ENCODE measurements at regions not wholly inside any gene's neighbourhood (a gene's known extent, or its start where the extent isn't known, plus 50 kb on each side); places are given as distances from the start of the nearest gene placed in this dataset.

DNA sequence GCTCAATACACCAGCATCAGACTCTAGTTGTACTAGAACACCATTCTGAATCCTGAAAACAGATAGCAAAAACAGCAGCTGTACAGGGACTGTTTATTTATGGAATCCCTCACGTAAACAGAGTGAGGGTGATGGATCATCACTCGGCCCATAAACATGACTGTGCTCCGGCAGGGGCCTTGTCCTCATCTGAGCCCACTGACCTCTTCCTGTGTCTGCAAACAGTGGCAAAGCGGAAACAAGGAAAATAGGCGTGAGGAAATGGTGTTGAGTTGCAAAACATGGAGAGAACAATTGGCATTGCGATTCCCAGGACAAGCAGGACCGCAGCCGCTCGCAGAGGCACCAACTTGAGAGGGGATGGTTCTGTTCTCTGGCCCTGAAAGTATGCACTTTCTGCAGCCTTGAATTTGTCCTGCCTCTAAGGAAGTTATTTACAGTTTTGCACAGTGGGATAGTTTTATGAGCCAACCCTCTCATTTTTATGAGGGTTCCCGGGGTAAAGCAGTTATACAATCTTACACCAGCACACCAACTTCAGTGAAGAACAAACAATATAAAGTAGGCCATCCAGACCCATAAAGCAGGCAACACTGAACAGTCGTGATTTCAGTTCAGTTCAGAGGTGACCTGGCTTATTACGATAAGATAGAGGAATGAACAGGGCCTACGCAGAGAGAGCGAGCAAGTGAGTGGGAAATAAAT is 248.0 kb upstream of the FZD8 start:
- no peaks in the 10 kb centered on the region for H3K9me3 ChIP-seq (ENCODE audit: control insufficient read depth in 2 of 2, low read length in 2 of 2)
- no peak overlapping the region for H3K4me3 ChIP-seq (ENCODE audit: low read depth, low read length)
- Mint-ChIP-seq H3K27me3 (no peaks in the 10 kb centered on the region), H3K36me3 (no peaks in the 10 kb centered on the region), H3K27ac (no peak overlapping the region), H3K4me1 (no peaks in the 10 kb centered on the region), H3K4me3 (no peak overlapping the region), H3K9me3 (peaks cover 0 to 6% (median 2%) of the 10 kb centered on the region in 7 donors)
- ATAC-seq (ENCODE audit: low read depth in 2 of 2) (no peak), DNase-seq (no peak)
- no peaks in the 10 kb centered on the region for H3K4me1 ChIP-seq (ENCODE audit: control insufficient read depth, insufficient read depth, low read length, poor library complexity, severe bottlenecking)
- no peaks in the 10 kb centered on the region for H3K36me3 ChIP-seq (ENCODE audit: control insufficient read depth, insufficient read depth, low read length)
- H3K27me3 ChIP-seq (ENCODE audit: control insufficient read depth, insufficient read depth, low read length): no peaks in the 10 kb centered on the region
- H3K27ac ChIP-seq (ENCODE audit: insufficient read depth, low read length, poor library complexity, severe bottlenecking): no peak overlapping the region

DNA sequence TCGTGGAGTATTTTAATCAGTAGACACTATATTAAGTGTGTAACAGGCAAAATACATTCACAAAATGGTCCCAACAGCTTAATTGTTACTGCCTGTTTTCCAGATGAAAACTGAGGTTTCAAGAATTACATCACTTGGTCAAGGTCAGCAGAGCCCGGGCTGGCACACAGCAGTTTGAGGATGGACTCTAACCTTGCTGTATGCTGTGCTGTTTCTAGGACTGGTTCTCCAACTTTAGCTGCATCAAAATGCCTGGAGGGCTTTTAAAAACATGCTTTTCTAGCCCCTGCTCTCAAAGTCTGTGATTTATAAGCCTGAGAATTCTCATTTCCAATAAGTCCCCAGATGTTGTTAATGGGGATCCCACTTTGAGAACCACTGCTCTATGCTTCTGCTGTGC is 247.1 kb upstream of the FZD8 start:
- Mint-ChIP-seq H3K9me3 (peaks cover 0 to 5% (median 2%) of the 10 kb centered on the region in 7 donors), H3K27me3 (no peaks in the 10 kb centered on the region), H3K27ac (no peak overlapping the region), H3K4me3 (no peak overlapping the region), H3K4me1 (no peaks in the 10 kb centered on the region), H3K36me3 (no peaks in the 10 kb centered on the region)
- Histone ChIP-seq H3K4me1 (ENCODE audit: control insufficient read depth, insufficient read depth, low read length, poor library complexity, severe bottlenecking) (no peaks in the 10 kb centered on the region), H3K27me3 (ENCODE audit: control insufficient read depth, insufficient read depth, low read length) (no peaks in the 10 kb centered on the region), H3K4me3 (ENCODE audit: low read depth, low read length) (no peak overlapping the region), H3K36me3 (ENCODE audit: control insufficient read depth, insufficient read depth, low read length) (no peaks in the 10 kb centered on the region), H3K9me3 (ENCODE audit: control insufficient read depth in 2 of 2, low read length in 2 of 2) (no peaks in the 10 kb centered on the region), H3K27ac (ENCODE audit: insufficient read depth, low read length, poor library complexity, severe bottlenecking) (no peak overlapping the region)
- no peak for DNase-seq
- ATAC-seq (ENCODE audit: low read depth in 2 of 2): no peak

GRCh38 chr10:35888400-35888799 is 246.3 kb upstream of the FZD8 start:
- Histone ChIP-seq H3K4me3 (ENCODE audit: low read depth, low read length) (no peak overlapping the region), H3K27ac (ENCODE audit: insufficient read depth, low read length, poor library complexity, severe bottlenecking) (no peak overlapping the region), H3K36me3 (ENCODE audit: control insufficient read depth, insufficient read depth, low read length) (no peaks in the 10 kb centered on the region), H3K27me3 (ENCODE audit: control insufficient read depth, insufficient read depth, low read length) (no peaks in the 10 kb centered on the region), H3K9me3 (ENCODE audit: control insufficient read depth in 2 of 2, low read length in 2 of 2) (no peaks in the 10 kb centered on the region), H3K4me1 (ENCODE audit: control insufficient read depth, insufficient read depth, low read length, poor library complexity, severe bottlenecking) (no peaks in the 10 kb centered on the region)
- Mint-ChIP-seq H3K36me3 (no peaks in the 10 kb centered on the region), H3K27ac (no peak overlapping the region), H3K9me3 (peaks cover 0 to 3% (median 3%) of the 10 kb centered on the region in 7 donors), H3K4me1 (no peaks in the 10 kb centered on the region), H3K27me3 (no peaks in the 10 kb centered on the region), H3K4me3 (no peak overlapping the region)
- ATAC-seq (ENCODE audit: low read depth in 2 of 2) (no peak), DNase-seq (no peak)

DNA sequence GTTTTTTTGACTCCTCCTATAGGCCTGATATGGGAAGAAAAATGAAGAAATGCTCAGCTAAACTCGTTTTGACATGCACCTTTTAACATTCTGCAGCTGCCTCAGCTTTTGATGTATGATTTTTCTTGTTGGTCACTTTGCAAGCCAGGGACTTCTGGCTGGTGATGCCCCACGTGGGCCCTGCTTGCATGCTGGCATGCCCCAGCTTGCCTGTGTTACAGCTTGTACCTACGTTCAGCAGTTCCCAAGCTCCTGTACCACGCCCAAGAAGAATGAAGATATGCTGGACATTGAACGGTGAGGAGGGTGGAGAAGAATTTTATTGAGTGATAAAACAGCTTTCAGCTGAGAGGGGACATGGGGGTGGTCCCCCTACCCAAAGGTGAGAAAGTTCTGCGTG is 245.6 kb upstream of the FZD8 start:
- Mint-ChIP-seq H3K4me1 (no peaks in the 10 kb centered on the region), H3K27me3 (no peaks in the 10 kb centered on the region)
- H3K27ac ChIP-seq (ENCODE audit: insufficient read depth, low read length, poor library complexity, severe bottlenecking): no peak overlapping the region

DNA sequence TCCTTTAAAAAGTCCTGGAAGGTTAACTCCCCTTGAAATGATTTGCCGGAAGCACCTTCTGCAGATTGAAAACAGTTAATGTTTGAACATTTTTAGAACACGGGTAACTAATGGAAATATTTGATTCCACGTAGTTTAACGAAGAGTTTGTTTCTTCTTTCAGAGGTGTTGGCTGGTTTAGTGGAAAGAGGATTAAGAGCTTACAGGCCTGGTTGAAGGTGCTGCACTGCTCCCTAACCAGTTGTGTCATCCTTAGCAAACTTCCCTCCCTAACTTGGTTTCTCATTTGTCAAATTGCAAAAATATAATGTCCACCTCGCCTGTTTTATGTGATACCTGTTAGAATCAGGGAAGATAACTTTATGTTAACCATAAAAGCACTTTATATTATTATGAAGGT is 243.0 kb upstream of the FZD8 start:
- H3K27me3 Mint-ChIP-seq: no peaks in the 10 kb centered on the region
- no peaks in the 10 kb centered on the region for H3K4me1 Mint-ChIP-seq
- no peak overlapping the region for H3K27ac Mint-ChIP-seq
- no peaks in the 10 kb centered on the region for H3K36me3 ChIP-seq (ENCODE audit: control insufficient read depth, insufficient read depth, low read length)
- ATAC-seq (ENCODE audit: low read depth in 2 of 2) (no peak), DNase-seq (no peak)
- no peaks in the 10 kb centered on the region for H3K4me1 ChIP-seq (ENCODE audit: control insufficient read depth, insufficient read depth, low read length, poor library complexity, severe bottlenecking)
- H3K9me3 ChIP-seq (ENCODE audit: control insufficient read depth in 2 of 2, low read length in 2 of 2): no peaks in the 10 kb centered on the region
- no peak overlapping the region for H3K27ac ChIP-seq (ENCODE audit: insufficient read depth, low read length, poor library complexity, severe bottlenecking)
- H3K4me3 Mint-ChIP-seq: no peak overlapping the region
- H3K36me3 Mint-ChIP-seq: no peaks in the 10 kb centered on the region
- peaks cover 0 to 6% (median 3%) of the 10 kb centered on the region in 7 donors for H3K9me3 Mint-ChIP-seq
- no peaks in the 10 kb centered on the region for H3K27me3 ChIP-seq (ENCODE audit: control insufficient read depth, insufficient read depth, low read length)
- H3K4me3 ChIP-seq (ENCODE audit: low read depth, low read length): no peak overlapping the region

More for the DNA sequence above, 245.6 kb upstream of the FZD8 start:
- Mint-ChIP-seq H3K36me3 (no peaks in the 10 kb centered on the region), H3K9me3 (peaks cover 0 to 3% (median 3%) of the 10 kb centered on the region in 7 donors), H3K4me3 (no peak overlapping the region), H3K27ac (no peak overlapping the region)
- no peaks in the 10 kb centered on the region for H3K36me3 ChIP-seq (ENCODE audit: control insufficient read depth, insufficient read depth, low read length)
- no peaks in the 10 kb centered on the region for H3K9me3 ChIP-seq (ENCODE audit: control insufficient read depth in 2 of 2, low read length in 2 of 2)
- H3K4me1 ChIP-seq (ENCODE audit: control insufficient read depth, insufficient read depth, low read length, poor library complexity, severe bottlenecking): no peaks in the 10 kb centered on the region
- ATAC-seq (ENCODE audit: low read depth in 2 of 2): no peak
- DNase-seq: no peak
- no peaks in the 10 kb centered on the region for H3K27me3 ChIP-seq (ENCODE audit: control insufficient read depth, insufficient read depth, low read length)
- no peak overlapping the region for H3K4me3 ChIP-seq (ENCODE audit: low read depth, low read length)

DNA sequence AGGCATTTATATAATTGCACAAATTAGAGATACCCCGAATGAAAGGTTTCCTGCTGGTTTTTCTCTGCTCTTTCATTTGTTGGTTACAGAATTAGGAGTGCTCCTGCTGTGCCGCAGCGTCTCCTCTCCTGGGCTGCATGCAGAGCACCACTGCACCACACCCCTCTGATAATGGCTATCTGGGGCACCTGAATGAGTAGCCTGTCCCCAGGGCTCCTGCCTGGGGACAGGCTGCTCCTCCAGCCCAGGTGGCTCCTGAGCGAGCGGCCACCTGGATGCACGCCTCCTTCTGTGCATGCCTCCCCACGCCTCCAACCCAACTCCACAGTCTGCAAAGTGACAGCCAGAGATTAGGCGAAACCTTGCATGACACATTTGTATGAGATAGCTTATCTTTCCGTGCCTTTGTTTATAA is 242.6 kb upstream of the FZD8 start:
- no peaks in the 10 kb centered on the region for H3K36me3 Mint-ChIP-seq
- no peaks in the 10 kb centered on the region for H3K36me3 ChIP-seq (ENCODE audit: control insufficient read depth, insufficient read depth, low read length)
- no peak overlapping the region for H3K4me3 ChIP-seq (ENCODE audit: low read depth, low read length)
- DNase-seq (no peak), ATAC-seq (ENCODE audit: low read depth in 2 of 2) (no peak)
- H3K27me3 Mint-ChIP-seq: no peaks in the 10 kb centered on the region
- no peak overlapping the region for H3K27ac ChIP-seq (ENCODE audit: insufficient read depth, low read length, poor library complexity, severe bottlenecking)
- no peaks in the 10 kb centered on the region for H3K4me1 ChIP-seq (ENCODE audit: control insufficient read depth, insufficient read depth, low read length, poor library complexity, severe bottlenecking)
- no peaks in the 10 kb centered on the region for H3K9me3 ChIP-seq (ENCODE audit: control insufficient read depth in 2 of 2, low read length in 2 of 2)
- no peak overlapping the region for H3K4me3 Mint-ChIP-seq
- no peaks in the 10 kb centered on the region for H3K27me3 ChIP-seq (ENCODE audit: control insufficient read depth, insufficient read depth, low read length)
- no peak overlapping the region for H3K27ac Mint-ChIP-seq
- peaks cover 0 to 6% (median 3%) of the 10 kb centered on the region in 7 donors for H3K9me3 Mint-ChIP-seq
- no peaks in the 10 kb centered on the region for H3K4me1 Mint-ChIP-seq

DNA sequence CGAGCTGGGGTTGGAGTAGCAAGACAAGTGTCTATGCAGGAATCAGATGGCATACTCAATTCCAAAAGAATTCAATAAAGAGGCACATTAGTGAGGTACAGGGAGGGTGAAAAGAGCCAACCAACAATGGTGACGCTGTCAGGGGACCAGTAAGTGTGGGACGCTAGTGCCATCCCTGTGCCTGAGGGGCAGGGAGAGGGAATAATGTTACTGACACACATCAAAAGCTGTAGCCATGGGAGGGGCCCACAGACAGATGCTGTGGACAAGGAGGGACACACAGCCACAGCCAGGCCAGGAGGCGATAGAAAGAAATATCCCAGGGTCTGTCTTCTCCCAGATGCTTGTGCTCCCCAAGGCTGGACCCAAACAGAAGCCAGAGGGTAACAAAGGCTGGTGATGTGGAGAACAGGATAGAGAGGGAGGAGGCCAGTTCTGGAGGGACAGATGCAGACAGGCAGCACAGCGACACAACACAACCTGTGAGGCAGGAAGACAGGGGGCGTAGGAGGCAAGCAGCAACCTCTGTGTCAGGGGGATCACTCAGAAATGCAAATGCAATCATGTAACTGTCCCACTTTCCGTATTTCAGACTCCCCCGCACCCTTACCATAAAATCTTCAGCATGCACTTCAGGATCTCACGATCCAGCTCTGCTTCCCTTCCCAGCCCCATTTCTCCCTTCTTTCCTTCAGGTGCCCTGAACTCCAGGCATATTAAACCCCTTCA is 240.5 kb upstream of the FZD8 start:
- no peaks in the 10 kb centered on the region for H3K4me1 Mint-ChIP-seq

GRCh38 chr10:35881320-35881719 is 239.2 kb upstream of the FZD8 start:
- Mint-ChIP-seq H3K27ac (no peak overlapping the region), H3K4me1 (no peaks in the 10 kb centered on the region), H3K4me3 (no peak overlapping the region), H3K27me3 (no peaks in the 10 kb centered on the region), H3K36me3 (no peaks in the 10 kb centered on the region), H3K9me3 (peaks cover 0 to 7% (median 3%) of the 10 kb centered on the region in 7 donors)
- ATAC-seq (ENCODE audit: low read depth in 2 of 2) (no peak), DNase-seq (no peak)
- Histone ChIP-seq H3K9me3 (ENCODE audit: control insufficient read depth in 2 of 2, low read length in 2 of 2) (no peaks in the 10 kb centered on the region), H3K36me3 (ENCODE audit: control insufficient read depth, insufficient read depth, low read length) (no peaks in the 10 kb centered on the region), H3K4me1 (ENCODE audit: control insufficient read depth, insufficient read depth, low read length, poor library complexity, severe bottlenecking) (no peaks in the 10 kb centered on the region), H3K27ac (ENCODE audit: insufficient read depth, low read length, poor library complexity, severe bottlenecking) (no peak overlapping the region), H3K27me3 (ENCODE audit: control insufficient read depth, insufficient read depth, low read length) (no peaks in the 10 kb centered on the region), H3K4me3 (ENCODE audit: low read depth, low read length) (no peak overlapping the region)

More for the DNA sequence above, 240.5 kb upstream of the FZD8 start:
- Histone ChIP-seq H3K27me3 (ENCODE audit: control insufficient read depth, insufficient read depth, low read length) (no peaks in the 10 kb centered on the region), H3K4me3 (ENCODE audit: low read depth, low read length) (no peak overlapping the region), H3K9me3 (ENCODE audit: control insufficient read depth in 2 of 2, low read length in 2 of 2) (no peaks in the 10 kb centered on the region), H3K27ac (ENCODE audit: insufficient read depth, low read length, poor library complexity, severe bottlenecking) (no peak overlapping the region), H3K4me1 (ENCODE audit: control insufficient read depth, insufficient read depth, low read length, poor library complexity, severe bottlenecking) (no peaks in the 10 kb centered on the region), H3K36me3 (ENCODE audit: control insufficient read depth, insufficient read depth, low read length) (no peaks in the 10 kb centered on the region)
- DNase-seq (no peak), ATAC-seq (ENCODE audit: low read depth in 2 of 2) (no peak)
- H3K4me3 Mint-ChIP-seq: no peak overlapping the region
- peak overlapping the region in 1 of 3 donors; percentile 36 for H3K27ac Mint-ChIP-seq
- no peaks in the 10 kb centered on the region for H3K36me3 Mint-ChIP-seq
- peaks cover 0 to 7% (median 3%) of the 10 kb centered on the region in 7 donors for H3K9me3 Mint-ChIP-seq
- H3K27me3 Mint-ChIP-seq: no peaks in the 10 kb centered on the region
